ENCODE measurements at regions not wholly inside any gene's neighbourhood (a gene's known extent, or its start where the extent isn't known, plus 50 kb on each side); places are given as distances from the start of the nearest gene placed in this dataset.

GRCh38 chr4:136847881-136848621 lies 684.2 kb downstream of the PCDH18 start:
- TF ChIP-seq ZFP30 (CRISPR knock-in tag; IDR thresholded peaks at IDR 0.05), result no peak
- TF ChIP-seq PATZ1 (CRISPR knock-in tag; IDR thresholded peaks at IDR 0.05; ENCODE audit: borderline replicate concordance), result no peak

Measured in SK-N-SH treated with all-trans-retinoic acid at 6 μM for 48 hours (cell line).